ENCODE measurements at regions not wholly inside any gene's neighbourhood (a gene's known extent, or its start where the extent isn't known, plus 50 kb on each side); places are given as distances from the start of the nearest gene placed in this dataset.

GRCh38 chr9:22373636-22374035, 73.0 kb upstream of the DMRTA1 start:
- Mint-ChIP-seq H3K27me3 (ENCODE audit: low read depth) (no peaks in the 10 kb centered on the region), H3K4me3 (no peak overlapping the region), H3K27ac (no peak overlapping the region), H3K36me3 (ENCODE audit: insufficient read depth in 1 of 3, low read depth in 3 of 3) (no peaks in the 10 kb centered on the region; a peak in 1 of 7 replicates), H3K9me3 (no peaks in the 10 kb centered on the region), H3K4me1 (peaks cover 14% of the 10 kb centered on the region in 2 experiments)
- Histone ChIP-seq H3K79me2 (ENCODE audit: insufficient read depth, low read length) (no peaks in the 10 kb centered on the region), H4K8ac (replicated peaks; ENCODE audit: insufficient read length, low read depth, low read length) (no peak overlapping the region), H3K27me3 (ENCODE audit: insufficient read depth, low read length) (no peaks in the 10 kb centered on the region), H3K9ac (ENCODE audit: extremely low read depth, insufficient read length, low read length) (no peak overlapping the region), H2BK120ac (ENCODE audit: low read depth, low read length, poor library complexity, severe bottlenecking) (no peak overlapping the region), H3K27ac (ENCODE audit: insufficient read length, low read depth, low read length) (no peak overlapping the region), H3K4ac (ENCODE audit: low read depth, low read length) (no peak overlapping the region), H2BK15ac (ENCODE audit: low read depth, low read length) (no peak overlapping the region), H3K9me3 (ENCODE audit: control insufficient read depth, low read depth, low read length) (no peaks in the 10 kb centered on the region), H3K4me2 (ENCODE audit: insufficient read depth, insufficient read length, low read length) (no peak overlapping the region), H3K79me1 (ENCODE audit: insufficient read depth, low read depth, low read length, poor library complexity, severe bottlenecking) (no peaks in the 10 kb centered on the region), H4K5ac (ENCODE audit: insufficient read length, low read depth, low read length) (no peak overlapping the region), H2BK20ac (ENCODE audit: low read depth, low read length, poor library complexity, severe bottlenecking) (no peak overlapping the region), H3K56ac (ENCODE audit: insufficient read length, low read depth, low read length) (no peak overlapping the region), H3K23ac (ENCODE audit: insufficient read length, low read depth, low read length) (no peak overlapping the region), H4K20me1 (ENCODE audit: control insufficient read depth, insufficient read depth, insufficient read length) (no peaks in the 10 kb centered on the region), H4K91ac (ENCODE audit: insufficient read length, low read depth, low read length) (no peak overlapping the region), H2AK5ac (ENCODE audit: insufficient read length, low read length) (no peak overlapping the region), H3T11ph (ENCODE audit: low read length) (no peak overlapping the region), H2AFZ (ENCODE audit: low read length) (no peak overlapping the region), H2BK5ac (ENCODE audit: insufficient read length, low read length) (no peak overlapping the region), H3K14ac (ENCODE audit: insufficient read depth, low read length) (no peak overlapping the region), H3K4me1 (ENCODE audit: insufficient read depth, low read length) (no peaks in the 10 kb centered on the region), H3K18ac (ENCODE audit: insufficient read length, low read depth, low read length) (no peak overlapping the region), H3K23me2 (ENCODE audit: insufficient read length, low read depth, low read length, poor library complexity, severe bottlenecking) (no peaks in the 10 kb centered on the region), H2BK12ac (ENCODE audit: insufficient read length, low read depth, low read length) (no peak overlapping the region)
- no peak for DNase-seq
- WGBS (ENCODE audit: extremely low coverage, insufficient read length, low lambda C conversion rate): no CpG with 5 or more reads among the region's 2 CpGs
- no peak for TF ChIP-seq CTCF (conservative IDR thresholded peaks at IDR 0.05)

All from H9 (cell line).